Prostate gland (tissue), 2 donors: ENCODE measurements at regions not wholly inside any gene's neighbourhood (a gene's known extent, or its start where the extent isn't known, plus 50 kb on each side); places are given as distances from the start of the nearest gene placed in this dataset.

Experiments used
- DNase-seq: peaks from one replicate; pipeline ENCODE4 v3.0.0-alpha.2; 2019; ENCODE audit warnings: low spot score
- H3K27ac ChIP-seq, 2 donors: fragments of 200-600 bp; sonication (generic); 2 replicates each; pipeline ENCODE4 v1.5.1; 2017 to 2019
- H3K27me3 ChIP-seq: fragments of 200-600 bp; sonication (generic); replicated peaks from 2 replicates; pipeline ENCODE4 v1.5.1; 2019; ENCODE audit not compliant: insufficient read depth
- H3K36me3 ChIP-seq, 2 donors: fragments of 200-600 bp; sonication (generic); 1 replicate in 1 of 2; 2 replicates in 1 of 2; pipeline versions ENCODE4 v1.5.1 to v1.8.1; 2017 to 2019
- H3K4me1 ChIP-seq: fragments of 200-600 bp; sonication (generic); replicated peaks from 2 replicates; pipeline ENCODE4 v1.5.1; 2019
- H3K4me3 ChIP-seq, 2 donors: fragments of 200-600 bp; sonication (generic); 2 replicates each; pipeline ENCODE4 v1.5.1; 2017 to 2019
- H3K9me3 ChIP-seq: fragments of 200-600 bp; sonication (generic); 2 replicates; pipeline ENCODE4 v1.5.1; 2017
- CTCF ChIP-seq, 4 experiments: fragments of 200-600 bp in 2 of 4; fragments of 450-650 bp in 2 of 4; sonication (generic) in 2 of 4; IDR thresholded peaks; 1 replicate in 3 of 4; 2 replicates in 1 of 4; pipeline ENCODE4 v1.5.1; 2016 to 2019; ENCODE audit warnings: antibody characterized with exemption in 4 of 4, mild to moderate bottlenecking in 2 of 4, moderate library complexity in 2 of 4
- POLR2A ChIP-seq: fragments of 450-650 bp; IDR thresholded peaks from one replicate; pipeline ENCODE4 v1.6.1; 2016; ENCODE audit warnings: antibody characterized with exemption, mild to moderate bottlenecking
- POLR2AphosphoS5 ChIP-seq: sonication (generic); formaldehyde crosslinking; IDR thresholded peaks from one replicate; pipeline ENCODE4 v1.6.1; 2017; ENCODE audit warnings: antibody characterized with exemption
- WGBS: methylation state at CpG from one replicate; pipeline ENCODE4 v1.1.5; 2018; 5-methylcytosine and 5-hydroxymethylcytosine counted together
- intact Hi-C: fragments of 100-400 bp; cut with DNase I; formaldehyde crosslinking; loops from one replicate; pipeline ENCODE4 v1.14.2; 2022

GRCh38 chr21:35831230-35831629 is 229.1 kb downstream of the SETD4 start:
- Histone ChIP-seq H3K9me3 (no peaks in the 10 kb centered on the region), H3K27ac (no peak overlapping the region), H3K4me1 (no peaks in the 10 kb centered on the region), H3K27me3 (no peaks in the 10 kb centered on the region), H3K36me3 (no peaks in the 10 kb centered on the region), H3K4me3 (no peak overlapping the region)
- DNase-seq = no peak
- 94% methylated on average over 6 of the region's 6 CpGs for WGBS
- intact Hi-C loops = no loop called here
- no peak for TF ChIP-seq POLR2AphosphoS5
- no peak for TF ChIP-seq POLR2A
- no peak for TF ChIP-seq CTCF (IDR thresholded peaks at IDR 0.05)

- no peaks in the 10 kb centered on the region for H3K27me3 ChIP-seq
- no peaks in the 10 kb centered on the region for H3K36me3 ChIP-seq
- intact Hi-C loops = no loop called here
- no peaks in the 10 kb centered on the region for H3K9me3 ChIP-seq
- DNase-seq = no peak
- WGBS = 32% methylated on average over 5 of the region's 5 CpGs
- TF ChIP-seq POLR2AphosphoS5 = no peak
- no peak for TF ChIP-seq CTCF (IDR thresholded peaks at IDR 0.05)
- no peak for TF ChIP-seq POLR2A
- no peaks in the 10 kb centered on the region for H3K4me1 ChIP-seq
- H3K27ac ChIP-seq = no peak overlapping the region
- no peak overlapping the region for H3K4me3 ChIP-seq
These were observed 231.3 kb downstream of the SETD4 start for GRCh38 chr21:35829067-35829466.

DNA sequence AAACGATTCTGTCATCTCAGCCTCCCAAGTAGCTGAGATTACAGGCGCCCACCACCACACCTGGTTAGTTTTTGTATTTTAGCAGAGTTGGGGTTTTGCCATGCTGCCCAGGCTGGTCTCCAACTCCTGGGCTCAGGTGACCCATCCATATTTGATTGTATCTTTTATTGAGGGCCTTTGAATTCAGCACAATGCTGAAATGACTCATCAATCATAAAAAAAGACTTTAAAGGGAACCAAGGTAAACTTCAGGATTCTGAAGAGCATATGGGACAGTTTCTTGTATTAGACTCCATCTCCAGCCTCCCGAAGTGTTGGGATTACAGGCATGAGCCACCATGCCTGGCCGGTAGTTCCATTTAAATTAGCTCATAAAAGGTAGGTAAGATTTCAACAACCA is 232.2 kb downstream of the SETD4 start:
- no peak overlapping the region for H3K4me3 ChIP-seq
- no peak for DNase-seq
- H3K27me3 ChIP-seq = no peaks in the 10 kb centered on the region
- intact Hi-C loops = no loop called here
- no peaks in the 10 kb centered on the region for H3K36me3 ChIP-seq
- no peak for TF ChIP-seq POLR2AphosphoS5
- no peak for TF ChIP-seq POLR2A
- TF ChIP-seq CTCF (IDR thresholded peaks at IDR 0.05) = no peak
- H3K27ac ChIP-seq = no peak overlapping the region
- H3K4me1 ChIP-seq = no peaks in the 10 kb centered on the region
- WGBS = 66% methylated on average over 4 of the region's 4 CpGs
- no peaks in the 10 kb centered on the region for H3K9me3 ChIP-seq

- DNase-seq = no peak
- H3K4me1 ChIP-seq = no peaks in the 10 kb centered on the region
- no peak overlapping the region for H3K27ac ChIP-seq
- no peaks in the 10 kb centered on the region for H3K27me3 ChIP-seq
- intact Hi-C loops = no loop called here
- TF ChIP-seq CTCF (IDR thresholded peaks at IDR 0.05) (no peak), POLR2AphosphoS5 (no peak), POLR2A (no peak)
- H3K36me3 ChIP-seq = no peaks in the 10 kb centered on the region
- no peak overlapping the region for H3K4me3 ChIP-seq
- H3K9me3 ChIP-seq = no peaks in the 10 kb centered on the region
- WGBS = 94% methylated on average over 1 of the region's 1 CpG
These were observed 233.3 kb downstream of the SETD4 start for GRCh38 chr21:35827004-35827403.

GRCh38 chr21:35825370-35826353 is 234.7 kb downstream of the SETD4 start:
- no peak overlapping the region for H3K27ac ChIP-seq
- no peak overlapping the region for H3K4me3 ChIP-seq
- no peaks in the 10 kb centered on the region for H3K4me1 ChIP-seq
- TF ChIP-seq CTCF (IDR thresholded peaks at IDR 0.05) = no peak
- no peak for TF ChIP-seq POLR2AphosphoS5
- TF ChIP-seq POLR2A = no peak
- no peaks in the 10 kb centered on the region for H3K36me3 ChIP-seq
- DNase-seq = no peak
- no peaks in the 10 kb centered on the region for H3K27me3 ChIP-seq
- intact Hi-C loops = no loop called here
- 78% methylated on average over 8 of the region's 8 CpGs for WGBS
- no peaks in the 10 kb centered on the region for H3K9me3 ChIP-seq
